ENCODE measurements at regions not wholly inside any gene's neighbourhood (a gene's known extent, or its start where the extent isn't known, plus 50 kb on each side); places are given as distances from the start of the nearest gene placed in this dataset.

DNA sequence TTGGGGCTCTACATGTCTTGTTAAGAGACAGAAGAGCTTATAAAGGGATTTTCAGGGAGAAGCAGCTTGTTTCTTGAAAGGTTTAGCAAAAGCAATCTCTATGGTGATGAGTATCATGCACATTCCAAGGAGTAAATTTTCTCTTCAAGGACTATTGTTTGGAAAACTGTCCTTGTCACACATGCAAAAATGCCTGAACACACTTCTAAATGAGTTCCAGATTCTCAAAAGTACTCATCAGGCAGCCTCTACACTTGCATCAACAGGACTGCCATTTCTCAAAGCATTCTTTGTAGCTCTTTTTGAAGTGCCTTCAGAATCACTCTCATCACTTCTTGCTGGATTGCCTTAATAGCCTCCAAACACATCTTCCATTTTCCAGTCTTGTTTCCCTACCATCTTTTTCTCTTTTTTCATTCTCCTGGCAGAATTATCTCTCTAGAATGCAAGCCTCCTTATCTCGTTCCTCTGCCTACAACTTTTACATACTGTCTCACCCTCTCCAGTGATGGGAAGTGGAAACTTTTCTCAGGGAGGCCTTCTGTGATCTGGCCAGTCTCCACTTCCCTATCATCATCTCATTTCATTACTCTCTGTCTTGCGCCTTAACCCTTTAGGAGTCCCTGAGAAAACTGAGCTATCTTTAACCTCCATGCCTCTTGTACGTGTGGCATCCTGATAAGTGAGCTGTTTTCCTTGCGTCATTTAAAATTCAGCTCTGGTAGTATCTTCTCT, 631.5 kb upstream of the TLE4 start:
- TF ChIP-seq, protein P1, sequence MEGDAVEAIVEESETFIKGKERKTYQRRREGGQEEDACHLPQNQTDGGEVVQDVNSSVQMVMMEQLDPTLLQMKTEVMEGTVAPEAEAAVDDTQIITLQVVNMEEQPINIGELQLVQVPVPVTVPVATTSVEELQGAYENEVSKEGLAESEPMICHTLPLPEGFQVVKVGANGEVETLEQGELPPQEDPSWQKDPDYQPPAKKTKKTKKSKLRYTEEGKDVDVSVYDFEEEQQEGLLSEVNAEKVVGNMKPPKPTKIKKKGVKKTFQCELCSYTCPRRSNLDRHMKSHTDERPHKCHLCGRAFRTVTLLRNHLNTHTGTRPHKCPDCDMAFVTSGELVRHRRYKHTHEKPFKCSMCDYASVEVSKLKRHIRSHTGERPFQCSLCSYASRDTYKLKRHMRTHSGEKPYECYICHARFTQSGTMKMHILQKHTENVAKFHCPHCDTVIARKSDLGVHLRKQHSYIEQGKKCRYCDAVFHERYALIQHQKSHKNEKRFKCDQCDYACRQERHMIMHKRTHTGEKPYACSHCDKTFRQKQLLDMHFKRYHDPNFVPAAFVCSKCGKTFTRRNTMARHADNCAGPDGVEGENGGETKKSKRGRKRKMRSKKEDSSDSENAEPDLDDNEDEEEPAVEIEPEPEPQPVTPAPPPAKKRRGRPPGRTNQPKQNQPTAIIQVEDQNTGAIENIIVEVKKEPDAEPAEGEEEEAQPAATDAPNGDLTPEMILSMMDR (IDR thresholded peaks at IDR 0.05; ENCODE audit: low read length, missing control alignments), result no peak
- DNase-seq (ENCODE audit: low read depth), result no peak
- H3K4me3 ChIP-seq (replicated peaks; ENCODE audit: low read depth, low read length), result no peak overlapping the region

DNA sequence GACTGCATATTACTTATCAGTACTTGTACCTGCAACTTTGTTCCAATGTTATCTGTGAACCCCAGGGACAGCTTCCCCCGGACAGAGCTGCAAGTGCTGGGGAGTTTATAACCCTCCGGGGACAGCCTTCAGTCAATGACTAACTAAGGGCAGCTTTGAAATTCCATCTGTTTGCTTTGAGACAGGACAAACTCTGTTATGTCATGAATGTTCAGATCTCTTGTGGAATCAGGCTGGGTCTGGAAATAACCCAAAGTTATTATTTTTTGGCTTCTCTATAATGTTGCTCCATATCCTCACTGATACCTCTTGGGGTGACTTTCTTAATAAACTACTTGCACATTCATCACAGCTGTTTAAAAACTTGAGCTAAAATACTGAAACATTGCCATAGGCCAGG, 617.5 kb upstream of the TLE4 start:
- H3K4me3 ChIP-seq (replicated peaks; ENCODE audit: low read depth, low read length), result no peak overlapping the region
- TF ChIP-seq, protein P1 (IDR thresholded peaks at IDR 0.05; ENCODE audit: low read length, missing control alignments), result no peak
- DNase-seq (ENCODE audit: low read depth), result no peak

DNA sequence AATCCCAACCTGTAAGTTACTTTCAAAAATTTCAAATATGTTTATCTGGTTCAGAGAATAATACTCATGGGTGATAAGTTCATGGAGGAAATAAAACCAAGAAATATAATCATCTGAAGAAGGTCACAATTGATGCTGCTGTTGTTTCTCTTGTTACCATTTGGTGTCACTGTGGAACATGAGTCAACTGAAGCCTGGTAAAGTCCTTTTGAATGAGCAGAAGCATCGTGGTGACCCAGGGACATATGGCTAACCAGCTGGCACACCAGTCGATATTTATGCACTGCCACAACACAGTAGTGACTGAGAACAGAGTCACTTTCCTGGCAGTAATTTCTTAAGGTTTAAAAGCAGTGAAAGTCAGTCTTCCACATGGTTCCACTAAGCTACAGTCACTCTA, 612.9 kb upstream of the TLE4 start:
- H3K4me3 ChIP-seq (replicated peaks; ENCODE audit: low read depth, low read length), result no peak overlapping the region
- TF ChIP-seq, protein P1 (IDR thresholded peaks at IDR 0.05; ENCODE audit: low read length, missing control alignments), result peak; percentile 11
- no peak for DNase-seq (ENCODE audit: low read depth)

DNA sequence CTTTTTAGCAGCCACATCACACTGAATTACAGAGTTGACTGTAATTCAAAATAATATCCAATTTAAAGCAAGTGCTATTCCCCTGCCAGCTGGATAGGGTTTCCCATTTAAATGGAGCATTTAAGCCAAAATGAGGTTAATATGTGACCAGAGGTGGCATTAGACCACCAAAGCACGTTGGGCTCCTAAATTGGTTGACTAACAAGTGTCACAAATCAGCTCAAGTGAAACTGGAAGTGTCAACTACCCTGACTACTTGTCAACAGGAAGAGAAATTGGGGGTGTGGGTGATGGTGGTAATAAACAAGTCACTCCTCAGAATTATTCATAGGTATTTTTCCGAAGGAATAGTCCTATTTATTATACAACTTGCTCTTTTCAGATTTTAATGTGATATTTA, 609.6 kb upstream of the TLE4 start:
- H3K4me3 ChIP-seq (replicated peaks; ENCODE audit: low read depth, low read length), result no peak overlapping the region
- TF ChIP-seq, protein P1 (IDR thresholded peaks at IDR 0.05; ENCODE audit: low read length, missing control alignments), result no peak
- DNase-seq (ENCODE audit: low read depth), result no peak

DNA sequence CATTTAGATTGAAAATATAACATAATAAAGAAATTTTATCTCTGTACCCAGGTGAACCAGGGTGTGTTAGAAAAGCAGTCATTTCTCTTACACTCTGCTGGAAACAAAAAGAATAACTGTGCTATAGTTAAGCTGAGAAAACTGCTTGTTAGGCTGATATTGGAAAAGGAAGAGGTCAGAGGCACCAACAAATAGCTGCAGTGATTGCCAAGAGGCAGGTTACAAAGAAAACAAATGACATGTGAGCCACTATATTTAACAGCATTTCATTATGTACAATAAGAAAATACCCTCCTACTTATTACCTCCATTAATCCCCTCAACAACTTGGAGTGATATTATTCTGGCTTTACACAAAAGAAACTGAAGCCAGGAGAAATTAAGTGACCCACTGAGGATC, 607.9 kb upstream of the TLE4 start:
- DNase-seq (ENCODE audit: low read depth), result no peak
- H3K4me3 ChIP-seq (replicated peaks; ENCODE audit: low read depth, low read length), result no peak overlapping the region
- TF ChIP-seq, protein P1 (IDR thresholded peaks at IDR 0.05; ENCODE audit: low read length, missing control alignments), result no peak

DNA sequence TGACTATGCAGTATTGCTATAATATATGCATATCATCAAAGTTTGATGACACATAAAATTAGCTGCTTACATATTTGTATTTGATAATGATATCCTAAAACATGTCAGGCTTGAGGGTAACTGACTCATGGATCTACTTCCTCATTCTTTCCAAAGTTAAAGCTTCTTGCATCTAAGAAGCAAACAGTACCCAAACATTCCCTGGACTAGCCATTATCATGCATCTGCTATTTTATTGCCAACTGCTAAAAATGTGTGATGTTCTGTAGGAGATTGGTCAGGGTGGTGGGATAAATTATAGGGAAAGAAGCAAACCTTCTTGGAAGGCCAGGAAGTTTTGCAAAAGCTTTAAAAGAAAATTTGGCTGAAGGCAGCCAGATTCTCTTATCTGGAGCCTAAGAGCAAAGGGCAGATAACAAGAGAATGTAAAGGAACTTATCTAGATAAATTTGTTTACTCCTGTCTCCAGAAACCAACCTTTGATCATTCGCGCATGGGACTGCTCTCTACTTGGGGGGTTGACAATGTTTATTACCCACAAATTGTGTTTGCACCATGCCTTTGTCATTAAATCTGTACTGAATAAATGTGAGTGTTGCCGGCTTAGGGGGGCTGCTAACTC, 604.1 kb upstream of the TLE4 start:
- DNase-seq (ENCODE audit: low read depth), result no peak
- TF ChIP-seq, protein P1 (IDR thresholded peaks at IDR 0.05; ENCODE audit: low read length, missing control alignments), result no peak
- no peak overlapping the region for H3K4me3 ChIP-seq (replicated peaks; ENCODE audit: low read depth, low read length)

DNA sequence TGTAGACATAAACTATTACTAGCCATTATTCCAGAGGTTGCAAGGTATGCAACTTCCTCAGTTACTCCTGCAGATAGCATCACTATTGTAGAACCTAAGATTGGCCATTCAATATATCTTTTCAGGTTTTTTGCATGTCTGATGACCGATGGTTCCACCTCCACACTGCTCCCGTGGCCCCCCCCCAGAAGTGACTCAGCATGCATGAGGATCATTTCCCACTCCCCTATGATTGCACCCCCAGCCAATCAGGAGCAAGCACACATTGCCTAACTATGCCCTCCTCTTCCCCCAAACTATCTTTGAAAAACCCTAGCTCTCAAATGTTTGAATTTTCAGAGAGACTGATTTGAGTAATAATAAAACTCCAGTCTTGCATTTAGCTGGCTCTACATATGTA, 601.4 kb upstream of the TLE4 start:
- TF ChIP-seq, protein P1 (IDR thresholded peaks at IDR 0.05; ENCODE audit: low read length, missing control alignments), result no peak
- no peak overlapping the region for H3K4me3 ChIP-seq (replicated peaks; ENCODE audit: low read depth, low read length)
- DNase-seq (ENCODE audit: low read depth), result no peak

All from fibroblast of pulmonary artery (primary cell).